Trophoblast cell (in vitro differentiated cells and primary cell): ENCODE measurements at regions not wholly inside any gene's neighbourhood (a gene's known extent, or its start where the extent isn't known, plus 50 kb on each side); places are given as distances from the start of the nearest gene placed in this dataset.

Source experiments
- DNase-seq, 2 donors: peaks; one replicate each; pipeline ENCODE4 v3.0.0-alpha.2; 2016
- H2AFZ ChIP-seq: 2 replicates; pipeline ENCODE4 v1.6.1; 2013; ENCODE audit warnings: low read length, moderate library complexity, mild to moderate bottlenecking; ENCODE audit not compliant: insufficient read depth, poor library complexity
- H2AK5ac ChIP-seq: 2 replicates; pipeline ENCODE4 v1.6.1; 2013; ENCODE audit warnings: mild to moderate bottlenecking, low read length
- H2BK120ac ChIP-seq: 2 replicates; pipeline ENCODE4 v1.6.1; 2013; ENCODE audit warnings: low read length, mild to moderate bottlenecking, moderate library complexity; ENCODE audit not compliant: insufficient read depth, poor library complexity
- H2BK12ac ChIP-seq: 2 replicates; pipeline ENCODE4 v1.6.1; 2013; ENCODE audit warnings: mild to moderate bottlenecking, low read length, moderate library complexity
- H2BK5ac ChIP-seq: 2 replicates; pipeline ENCODE4 v1.6.1; 2013; ENCODE audit warnings: low read length, low read depth, moderate library complexity, mild to moderate bottlenecking; ENCODE audit not compliant: poor library complexity
- H3K14ac ChIP-seq: 2 replicates; pipeline ENCODE4 v1.6.1; 2013; ENCODE audit warnings: mild to moderate bottlenecking, low read length
- H3K18ac ChIP-seq: 2 replicates; pipeline ENCODE4 v1.6.1; 2013; ENCODE audit warnings: mild to moderate bottlenecking, low read length
- H3K23ac ChIP-seq: 2 replicates; pipeline ENCODE4 v1.6.1; 2013; ENCODE audit warnings: low read length
- H3K27ac ChIP-seq: 2 replicates; pipeline ENCODE4 v1.5.1; 2013; ENCODE audit warnings: low read depth, mild to moderate bottlenecking, inconsistent platforms, low read length, moderate library complexity
- H3K27me3 ChIP-seq: 2 replicates; pipeline ENCODE4 v1.6.1; 2013; ENCODE audit warnings: inconsistent platforms, mild to moderate bottlenecking, low read length, moderate library complexity; ENCODE audit not compliant: insufficient read depth
- H3K36me3 ChIP-seq, 2 experiments: 1 replicate in 1 of 2; 2 replicates in 1 of 2; pipeline ENCODE4 v1.6.1; 2013; ENCODE audit warnings: low read length in 2 of 2, mild to moderate bottlenecking in 2 of 2, moderate library complexity in 1 of 2; ENCODE audit not compliant: insufficient read depth in 2 of 2, control insufficient read depth in 1 of 2
- H3K4ac ChIP-seq: 2 replicates; pipeline ENCODE4 v1.6.1; 2013; ENCODE audit warnings: low read depth, mild to moderate bottlenecking, low read length, moderate library complexity
- H3K4me1 ChIP-seq, 2 experiments: 1 replicate in 1 of 2; 2 replicates in 1 of 2; pipeline ENCODE4 v1.6.1; 2013; ENCODE audit warnings: low read length in 2 of 2, mild to moderate bottlenecking in 2 of 2, moderate library complexity in 1 of 2; ENCODE audit not compliant: insufficient read depth in 2 of 2, control insufficient read depth in 1 of 2
- H3K4me2 ChIP-seq: 2 replicates; pipeline ENCODE4 v1.6.1; 2013; ENCODE audit warnings: inconsistent platforms, mild to moderate bottlenecking, low read length, moderate library complexity
- H3K4me3 ChIP-seq: 2 replicates; pipeline ENCODE4 v1.5.1; 2013; ENCODE audit warnings: mild to moderate bottlenecking, low read depth, low read length, inconsistent platforms
- H3K79me1 ChIP-seq: one replicate; pipeline ENCODE4 v1.6.1; 2013; ENCODE audit warnings: low read length
- H3K79me2 ChIP-seq: 2 replicates; pipeline ENCODE4 v1.6.1; 2013; ENCODE audit warnings: low read length, mild to moderate bottlenecking; ENCODE audit not compliant: control insufficient read depth, insufficient read depth, poor library complexity
- H3K9ac ChIP-seq: 2 replicates; pipeline ENCODE4 v1.6.1; 2013; ENCODE audit warnings: mild to moderate bottlenecking, low read length
- H3K9me3 ChIP-seq: 2 replicates; pipeline ENCODE4 v1.6.1; 2013; ENCODE audit warnings: low read depth, mild to moderate bottlenecking, control low read depth, inconsistent platforms, low read length; ENCODE audit not compliant: insufficient read depth
- H4K12ac ChIP-seq: 2 replicates; pipeline ENCODE4 v1.6.1; 2013; ENCODE audit warnings: low read depth, mild to moderate bottlenecking, low read length, moderate library complexity
- H4K8ac ChIP-seq: 2 replicates; pipeline ENCODE4 v1.6.1; 2013; ENCODE audit warnings: low read depth, mild to moderate bottlenecking, low read length, moderate library complexity
- H4K91ac ChIP-seq: one replicate; pipeline ENCODE4 v1.6.1; 2013; ENCODE audit warnings: low read depth, mild to moderate bottlenecking, low read length, moderate library complexity
- WGBS: extraction: QIAGEN DNeasy Blood & Tissue Kit; methylation state at CpG from one replicate; pipeline ENCODE4 v1.1.7; 2013; ENCODE audit warnings: missing lambda C conversion rate; ENCODE audit not compliant: insufficient read length, insufficient coverage; ENCODE audit errors: extremely low coverage; 5-methylcytosine and 5-hydroxymethylcytosine counted together

- no peak overlapping the region for H2AK5ac ChIP-seq
- H4K8ac ChIP-seq: no peak overlapping the region
- no peaks in the 10 kb centered on the region for H3K9me3 ChIP-seq
- no peak overlapping the region for H2BK120ac ChIP-seq
- H3K23ac ChIP-seq: no peak overlapping the region
- H3K18ac ChIP-seq: no peak overlapping the region
- no CpG with 5 or more reads among the region's 5 CpGs for WGBS
- H3K4ac ChIP-seq: no peak overlapping the region
- H3K27ac ChIP-seq: no peak overlapping the region
- DNase-seq: no peak
- no peak overlapping the region for H3K4me2 ChIP-seq
- no peak overlapping the region for H4K12ac ChIP-seq
- no peak overlapping the region for H3K9ac ChIP-seq
- no peak overlapping the region for H2BK12ac ChIP-seq
- no peak overlapping the region for H2BK5ac ChIP-seq
- no peaks in the 10 kb centered on the region for H3K79me1 ChIP-seq
- no peak overlapping the region for H3K4me3 ChIP-seq
- H3K14ac ChIP-seq: no peak overlapping the region
- no peak overlapping the region for H4K91ac ChIP-seq
- no peak overlapping the region for H2AFZ ChIP-seq
- H3K79me2 ChIP-seq: no peaks in the 10 kb centered on the region
- H3K4me1 ChIP-seq: no peaks in the 10 kb centered on the region
- no peaks in the 10 kb centered on the region for H3K36me3 ChIP-seq
- H3K27me3 ChIP-seq: no peaks in the 10 kb centered on the region
These were observed 301.0 kb downstream of the RWDD3 start for GRCh38 chr1:95534985-95535384.

GRCh38 chr1:95535614-95536013, 301.6 kb downstream of the RWDD3 start:
- H2BK120ac ChIP-seq: no peak overlapping the region
- DNase-seq: no peak
- no peak overlapping the region for H3K4me2 ChIP-seq
- no peak overlapping the region for H3K4me3 ChIP-seq
- H4K12ac ChIP-seq: no peak overlapping the region
- H3K9me3 ChIP-seq: no peaks in the 10 kb centered on the region
- H3K36me3 ChIP-seq: no peaks in the 10 kb centered on the region
- no peak overlapping the region for H3K18ac ChIP-seq
- no peak overlapping the region for H4K91ac ChIP-seq
- H2AK5ac ChIP-seq: no peak overlapping the region
- no peak overlapping the region for H3K14ac ChIP-seq
- no peak overlapping the region for H2BK5ac ChIP-seq
- no peaks in the 10 kb centered on the region for H3K4me1 ChIP-seq
- WGBS: no CpG with 5 or more reads among the region's 4 CpGs
- H3K79me2 ChIP-seq: no peaks in the 10 kb centered on the region
- H3K23ac ChIP-seq: no peak overlapping the region
- no peak overlapping the region for H3K27ac ChIP-seq
- H3K4ac ChIP-seq: no peak overlapping the region
- H3K9ac ChIP-seq: no peak overlapping the region
- H2BK12ac ChIP-seq: no peak overlapping the region
- H3K27me3 ChIP-seq: no peaks in the 10 kb centered on the region
- no peaks in the 10 kb centered on the region for H3K79me1 ChIP-seq
- H2AFZ ChIP-seq: no peak overlapping the region
- no peak overlapping the region for H4K8ac ChIP-seq

GRCh38 chr1:95536501-95536900, 302.5 kb downstream of the RWDD3 start:
- Histone ChIP-seq H3K27ac (no peak overlapping the region), H2BK120ac (no peak overlapping the region), H3K4ac (no peak overlapping the region), H2BK12ac (no peak overlapping the region), H4K8ac (no peak overlapping the region), H3K36me3 (no peaks in the 10 kb centered on the region), H3K9ac (no peak overlapping the region), H3K14ac (no peak overlapping the region), H3K4me1 (no peaks in the 10 kb centered on the region), H4K91ac (no peak overlapping the region), H3K18ac (no peak overlapping the region), H2BK5ac (no peak overlapping the region), H3K27me3 (no peaks in the 10 kb centered on the region), H3K79me1 (no peaks in the 10 kb centered on the region), H4K12ac (no peak overlapping the region), H3K79me2 (no peaks in the 10 kb centered on the region), H2AFZ (no peak overlapping the region), H3K4me2 (no peak overlapping the region), H2AK5ac (no peak overlapping the region), H3K4me3 (no peak overlapping the region), H3K23ac (no peak overlapping the region), H3K9me3 (no peaks in the 10 kb centered on the region)
- DNase-seq: no peak
- no CpG with 5 or more reads among the region's 5 CpGs for WGBS

DNA sequence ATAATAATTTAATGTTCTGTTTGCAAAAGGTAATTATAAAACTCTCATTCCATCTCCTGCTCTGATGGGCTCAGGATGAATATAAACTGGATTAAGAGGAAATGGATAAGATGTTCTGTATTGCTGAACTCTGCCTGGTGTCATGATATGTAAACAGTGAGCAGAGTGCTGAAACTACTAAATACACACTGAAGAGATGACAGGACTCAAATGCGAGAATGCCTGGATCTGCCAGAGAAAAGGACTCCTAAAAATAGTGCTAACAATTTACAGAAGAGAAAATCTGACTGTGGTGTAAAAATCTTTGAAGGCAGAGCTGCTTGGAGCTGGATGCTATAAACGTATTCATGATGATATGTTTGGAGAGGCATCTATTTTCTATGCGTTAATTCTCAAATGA, 303.2 kb downstream of the RWDD3 start:
- whole genome bisulfite sequencing: no CpG with 5 or more reads among the region's 3 CpGs
- no peak overlapping the region for H4K91ac ChIP-seq

More for the DNA sequence above, 303.2 kb downstream of the RWDD3 start:
- DNase-seq: no peak
- H4K12ac ChIP-seq: no peak overlapping the region
- H3K4ac ChIP-seq: no peak overlapping the region
- no peaks in the 10 kb centered on the region for H3K27me3 ChIP-seq
- H3K4me1 ChIP-seq: no peaks in the 10 kb centered on the region
- no peak overlapping the region for H2BK12ac ChIP-seq
- H3K27ac ChIP-seq: no peak overlapping the region
- H2AK5ac ChIP-seq: no peak overlapping the region
- no peak overlapping the region for H3K18ac ChIP-seq
- H3K79me1 ChIP-seq: no peaks in the 10 kb centered on the region
- no peak overlapping the region for H2BK120ac ChIP-seq
- no peak overlapping the region for H3K4me2 ChIP-seq
- H3K23ac ChIP-seq: no peak overlapping the region
- H2BK5ac ChIP-seq: no peak overlapping the region
- H3K14ac ChIP-seq: no peak overlapping the region
- H3K79me2 ChIP-seq: no peaks in the 10 kb centered on the region
- no peak overlapping the region for H3K9ac ChIP-seq
- H2AFZ ChIP-seq: no peak overlapping the region
- H3K9me3 ChIP-seq: no peaks in the 10 kb centered on the region
- no peak overlapping the region for H4K8ac ChIP-seq
- no peaks in the 10 kb centered on the region for H3K36me3 ChIP-seq
- H3K4me3 ChIP-seq: no peak overlapping the region
